KMS-11 (cell line): ENCODE measurements at regions not wholly inside any gene's neighbourhood (a gene's known extent, or its start where the extent isn't known, plus 50 kb on each side); places are given as distances from the start of the nearest gene placed in this dataset.

Source experiments
- H2AFZ ChIP-seq: fragments of 200-600 bp; sonication (generic); 2 replicates; pipeline ENCODE4 v1.6.1; 2016; ENCODE audit warnings: antibody characterized with exemption, mixed run types, low read depth
- H3K27ac ChIP-seq: fragments of 200-600 bp; sonication (generic); 2 replicates; pipeline ENCODE4 v1.6.1; 2016; ENCODE audit warnings: mild to moderate bottlenecking, mixed run types
- H3K27me3 ChIP-seq: fragments of 200-600 bp; sonication (generic); 2 replicates; pipeline ENCODE4 v1.6.1; 2017; ENCODE audit warnings: mild to moderate bottlenecking, low read depth, mixed run types, moderate library complexity; ENCODE audit not compliant: insufficient read depth
- H3K36me3 ChIP-seq: fragments of 200-600 bp; sonication (generic); 2 replicates; pipeline ENCODE4 v1.6.1; 2017; ENCODE audit warnings: mild to moderate bottlenecking, mixed run types; ENCODE audit not compliant: insufficient read depth
- H3K4me1 ChIP-seq: fragments of 200-600 bp; sonication (generic); 2 replicates; pipeline ENCODE4 v1.6.1; 2016; ENCODE audit warnings: mild to moderate bottlenecking, low read depth, mixed run types; ENCODE audit not compliant: poor library complexity, severe bottlenecking
- H3K4me2 ChIP-seq: fragments of 200-600 bp; sonication (generic); 2 replicates; pipeline ENCODE4 v1.7.0; 2016; ENCODE audit warnings: mild to moderate bottlenecking, mixed run types
- H3K4me3 ChIP-seq: fragments of 200-600 bp; sonication (generic); IDR thresholded peaks from 2 replicates; pipeline ENCODE4 v1.6.1; 2017; ENCODE audit warnings: low read depth, low read length, mixed read lengths; ENCODE audit not compliant: insufficient read depth
- H3K79me2 ChIP-seq: fragments of 200-600 bp; sonication (generic); 2 replicates; pipeline ENCODE4 v1.6.1; 2016; ENCODE audit warnings: low read depth, mixed run types; ENCODE audit not compliant: insufficient read depth
- H3K9ac ChIP-seq: fragments of 200-600 bp; sonication (generic); 2 replicates; pipeline ENCODE4 v1.6.1; 2016; ENCODE audit warnings: mild to moderate bottlenecking, mixed run types
- H4K20me1 ChIP-seq: fragments of 200-600 bp; sonication (generic); 2 replicates; pipeline ENCODE4 v1.6.1; 2016; ENCODE audit warnings: mild to moderate bottlenecking, mixed run types; ENCODE audit not compliant: insufficient read depth
- TF ChIP-seq, protein P1 (sequence below): fragments of 200-600 bp; sonication (generic); conservative IDR thresholded peaks from 2 replicates; pipeline ENCODE4 v1.6.1; 2017; ENCODE audit warnings: low read depth, mild to moderate bottlenecking, antibody characterized with exemption, low read length, moderate library complexity, mixed read lengths

DNA sequence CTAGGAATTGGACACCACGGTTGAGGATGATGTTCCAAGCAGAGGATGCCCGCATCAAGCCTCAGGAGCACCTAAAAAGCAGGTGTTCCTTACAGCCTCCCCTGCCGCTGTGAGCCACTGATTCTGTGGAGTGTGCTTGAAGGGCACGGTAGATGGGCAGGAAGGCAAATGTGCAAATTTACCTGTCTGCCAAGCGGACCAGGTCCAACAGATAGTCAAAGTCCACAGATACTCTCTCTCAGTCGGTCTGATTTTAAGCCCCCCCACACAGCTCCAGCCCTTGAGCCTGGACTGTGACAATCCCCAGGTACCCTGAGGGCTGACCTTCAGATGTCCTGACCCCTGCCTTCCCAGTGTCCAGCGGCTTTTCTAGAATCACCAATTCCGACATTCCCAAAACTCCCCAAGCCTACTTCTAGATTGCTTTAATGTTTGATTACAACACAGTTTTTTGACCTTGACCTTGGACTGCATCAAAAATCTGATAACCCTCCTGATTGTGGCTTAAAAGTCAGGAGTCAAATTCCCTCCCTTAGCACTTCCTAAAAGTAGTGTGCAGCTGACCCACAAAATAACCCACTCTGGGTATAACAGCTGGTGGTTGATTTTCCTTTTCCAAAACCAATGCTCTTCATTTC is 208.8 kb upstream of the NCKAP5 start:
- H3K79me2 ChIP-seq, result no peaks in the 10 kb centered on the region
- H4K20me1 ChIP-seq, result no peaks in the 10 kb centered on the region
- no peak overlapping the region for H3K9ac ChIP-seq
- no peaks in the 10 kb centered on the region for H3K4me1 ChIP-seq
- no peaks in the 10 kb centered on the region for H3K36me3 ChIP-seq
- no peak overlapping the region for H3K4me3 ChIP-seq
- no peaks in the 10 kb centered on the region for H3K27me3 ChIP-seq
- TF ChIP-seq, protein P1, sequence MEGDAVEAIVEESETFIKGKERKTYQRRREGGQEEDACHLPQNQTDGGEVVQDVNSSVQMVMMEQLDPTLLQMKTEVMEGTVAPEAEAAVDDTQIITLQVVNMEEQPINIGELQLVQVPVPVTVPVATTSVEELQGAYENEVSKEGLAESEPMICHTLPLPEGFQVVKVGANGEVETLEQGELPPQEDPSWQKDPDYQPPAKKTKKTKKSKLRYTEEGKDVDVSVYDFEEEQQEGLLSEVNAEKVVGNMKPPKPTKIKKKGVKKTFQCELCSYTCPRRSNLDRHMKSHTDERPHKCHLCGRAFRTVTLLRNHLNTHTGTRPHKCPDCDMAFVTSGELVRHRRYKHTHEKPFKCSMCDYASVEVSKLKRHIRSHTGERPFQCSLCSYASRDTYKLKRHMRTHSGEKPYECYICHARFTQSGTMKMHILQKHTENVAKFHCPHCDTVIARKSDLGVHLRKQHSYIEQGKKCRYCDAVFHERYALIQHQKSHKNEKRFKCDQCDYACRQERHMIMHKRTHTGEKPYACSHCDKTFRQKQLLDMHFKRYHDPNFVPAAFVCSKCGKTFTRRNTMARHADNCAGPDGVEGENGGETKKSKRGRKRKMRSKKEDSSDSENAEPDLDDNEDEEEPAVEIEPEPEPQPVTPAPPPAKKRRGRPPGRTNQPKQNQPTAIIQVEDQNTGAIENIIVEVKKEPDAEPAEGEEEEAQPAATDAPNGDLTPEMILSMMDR, result no peak
- H3K4me2 ChIP-seq, result no peak overlapping the region
- H2AFZ ChIP-seq, result no peak overlapping the region
- no peak overlapping the region for H3K27ac ChIP-seq

GRCh38 chr2:133777574-133777960 is 209.3 kb upstream of the NCKAP5 start:
- H3K4me1 ChIP-seq, result no peaks in the 10 kb centered on the region
- no peak overlapping the region for H3K4me2 ChIP-seq
- TF ChIP-seq, protein P1, result no peak
- H3K36me3 ChIP-seq, result no peaks in the 10 kb centered on the region
- no peaks in the 10 kb centered on the region for H3K79me2 ChIP-seq
- H3K9ac ChIP-seq, result no peak overlapping the region
- no peaks in the 10 kb centered on the region for H3K27me3 ChIP-seq
- no peak overlapping the region for H3K27ac ChIP-seq
- H3K4me3 ChIP-seq, result no peak overlapping the region
- no peak overlapping the region for H2AFZ ChIP-seq
- H4K20me1 ChIP-seq, result no peaks in the 10 kb centered on the region

GRCh38 chr2:133780099-133780996 is 212.1 kb upstream of the NCKAP5 start:
- Histone ChIP-seq H3K27ac (no peak overlapping the region), H3K36me3 (no peaks in the 10 kb centered on the region), H3K27me3 (no peaks in the 10 kb centered on the region), H3K4me1 (no peaks in the 10 kb centered on the region), H3K4me3 (no peak overlapping the region), H3K79me2 (no peaks in the 10 kb centered on the region), H3K4me2 (no peak overlapping the region), H2AFZ (no peak overlapping the region), H3K9ac (no peak overlapping the region), H4K20me1 (no peaks in the 10 kb centered on the region)
- TF ChIP-seq, protein P1, result peak; percentile 74

DNA sequence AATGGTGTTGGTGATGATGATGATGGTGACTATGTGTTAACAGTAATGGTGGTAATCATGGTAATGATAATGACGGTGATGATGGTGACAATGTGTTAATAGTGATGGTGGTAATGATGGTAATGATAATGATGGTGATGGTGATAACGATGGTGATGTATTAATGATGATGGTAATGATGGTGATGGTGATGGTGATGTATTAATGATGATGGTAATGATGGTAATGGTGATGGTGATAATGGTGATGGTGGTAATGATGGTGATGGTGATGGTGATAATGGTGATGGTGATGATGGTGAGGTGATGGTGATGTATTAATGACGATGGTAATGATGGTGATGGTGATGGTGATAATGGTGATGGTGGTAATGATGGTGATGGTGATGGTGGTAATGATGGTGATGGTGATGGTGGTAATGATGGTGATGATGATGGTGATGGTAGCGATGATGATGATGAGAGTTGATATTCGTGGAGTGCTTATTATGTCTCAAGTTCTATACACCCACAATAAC is 212.8 kb upstream of the NCKAP5 start:
- Histone ChIP-seq H3K79me2 (no peaks in the 10 kb centered on the region), H3K4me1 (no peaks in the 10 kb centered on the region), H3K27ac (no peak overlapping the region), H3K27me3 (no peaks in the 10 kb centered on the region), H3K4me2 (no peak overlapping the region), H3K9ac (no peak overlapping the region), H3K36me3 (no peaks in the 10 kb centered on the region), H4K20me1 (no peaks in the 10 kb centered on the region), H2AFZ (no peak overlapping the region), H3K4me3 (no peak overlapping the region)
- TF ChIP-seq, protein P1, result no peak
